ENCODE measurements at regions not wholly inside any gene's neighbourhood (a gene's known extent, or its start where the extent isn't known, plus 50 kb on each side); places are given as distances from the start of the nearest gene placed in this dataset.
"Not testable (repeated sequence)": the region's sequence is repeated elsewhere in the genome, so short reads cannot be mapped to it uniquely, and the experiment has no call there.

DNA sequence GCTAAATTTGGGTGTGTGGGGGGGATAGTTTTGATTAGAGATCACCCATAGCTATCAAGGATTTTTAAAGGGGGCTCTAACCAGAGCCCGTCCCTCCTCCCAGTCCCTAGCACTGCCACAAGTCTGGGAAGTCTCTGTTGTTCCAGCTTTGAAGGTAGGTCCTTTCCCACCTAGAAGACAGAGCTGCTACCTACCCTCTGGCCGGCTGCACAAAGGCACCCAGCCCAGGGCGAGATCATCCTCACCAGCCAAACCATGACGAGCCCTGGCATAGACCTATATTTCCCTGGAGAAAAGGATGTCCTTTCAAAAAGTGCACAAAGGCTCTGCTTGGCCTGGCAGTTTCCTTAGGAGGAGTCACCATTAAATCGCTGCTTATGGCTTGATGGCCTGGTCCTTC is 147.8 kb downstream of the CYP26A1 start:
- Histone ChIP-seq H3K9me3 (ENCODE audit: insufficient read depth, low read depth, low read length) (no peaks in the 10 kb centered on the region), H3K27ac (ENCODE audit: low read depth, low read length) (no peak overlapping the region), H3K27me3 (ENCODE audit: insufficient read depth, low read length) (no peaks in the 10 kb centered on the region), H3K4me1 (ENCODE audit: insufficient read depth, low read length) (no peaks in the 10 kb centered on the region), H3K36me3 (ENCODE audit: insufficient read depth, low read length) (no peaks in the 10 kb centered on the region), H3K9ac (ENCODE audit: low read depth, low read length) (no peak overlapping the region), H3K4me3 (ENCODE audit: low read length) (no peak overlapping the region)
- WGBS: 97% methylated on average over 5 of the region's 5 CpGs

DNA sequence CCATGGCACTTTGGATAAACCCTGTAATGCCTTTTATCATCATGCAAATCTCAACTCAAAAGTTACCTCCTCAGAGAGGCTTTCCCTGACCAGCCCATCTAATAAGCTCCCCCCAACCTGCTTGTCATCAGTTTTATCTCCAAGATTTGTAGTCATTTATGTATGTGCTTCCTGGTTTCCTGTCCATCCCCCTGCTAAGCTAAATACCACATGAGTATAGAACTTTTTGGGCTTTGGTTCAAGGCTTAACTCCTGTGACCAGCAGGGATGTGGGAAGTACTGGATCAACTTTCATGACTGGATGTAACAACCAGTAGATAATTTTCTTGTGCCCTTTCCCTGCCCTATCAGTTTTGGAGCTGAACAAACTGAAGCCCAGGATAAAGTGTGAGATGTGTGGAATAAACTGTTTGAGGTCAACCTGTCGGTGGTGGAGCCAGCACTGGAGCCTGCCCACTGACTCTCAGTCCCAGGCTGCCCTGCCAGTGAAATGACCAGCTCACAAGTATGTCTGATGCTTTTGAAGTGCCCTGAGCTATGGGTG is 148.6 kb downstream of the CYP26A1 start:
- H3K36me3 ChIP-seq (ENCODE audit: insufficient read depth, low read length): no peaks in the 10 kb centered on the region
- no peaks in the 10 kb centered on the region for H3K27me3 ChIP-seq (ENCODE audit: insufficient read depth, low read length)
- no peaks in the 10 kb centered on the region for H3K4me1 ChIP-seq (ENCODE audit: insufficient read depth, low read length)
- no peak overlapping the region for H3K9ac ChIP-seq (ENCODE audit: low read depth, low read length)
- no peak overlapping the region for H3K4me3 ChIP-seq (ENCODE audit: low read length)
- 98% methylated on average over 1 of the region's 1 CpG for WGBS
- H3K27ac ChIP-seq (ENCODE audit: low read depth, low read length): no peak overlapping the region
- H3K9me3 ChIP-seq (ENCODE audit: insufficient read depth, low read depth, low read length): no peaks in the 10 kb centered on the region

DNA sequence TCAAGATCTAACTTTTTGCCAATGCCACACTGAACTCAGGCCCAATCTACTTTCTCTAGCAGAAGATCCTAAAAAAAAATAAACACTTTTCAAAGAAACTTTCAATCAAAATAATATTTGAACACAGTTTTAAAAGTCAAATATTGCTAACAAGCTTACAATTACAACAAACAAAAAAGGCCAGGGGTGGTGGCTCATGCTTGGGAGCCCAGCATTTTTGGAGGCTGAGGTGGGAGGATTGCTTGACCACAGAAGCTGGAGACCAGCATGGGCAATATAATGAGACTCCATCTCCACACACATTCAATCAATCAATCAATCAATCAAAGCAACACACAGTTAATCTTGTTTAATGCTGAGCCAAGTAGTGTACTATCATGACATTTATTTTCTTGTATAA is 149.2 kb downstream of the CYP26A1 start:
- no peak overlapping the region for H3K4me3 ChIP-seq (ENCODE audit: low read length)
- no peaks in the 10 kb centered on the region for H3K9me3 ChIP-seq (ENCODE audit: insufficient read depth, low read depth, low read length)
- H3K4me1 ChIP-seq (ENCODE audit: insufficient read depth, low read length): no peaks in the 10 kb centered on the region
- no peak overlapping the region for H3K9ac ChIP-seq (ENCODE audit: low read depth, low read length)
- no peak overlapping the region for H3K27ac ChIP-seq (ENCODE audit: low read depth, low read length)
- no peaks in the 10 kb centered on the region for H3K27me3 ChIP-seq (ENCODE audit: insufficient read depth, low read length)
- H3K36me3 ChIP-seq (ENCODE audit: insufficient read depth, low read length): no peaks in the 10 kb centered on the region

DNA sequence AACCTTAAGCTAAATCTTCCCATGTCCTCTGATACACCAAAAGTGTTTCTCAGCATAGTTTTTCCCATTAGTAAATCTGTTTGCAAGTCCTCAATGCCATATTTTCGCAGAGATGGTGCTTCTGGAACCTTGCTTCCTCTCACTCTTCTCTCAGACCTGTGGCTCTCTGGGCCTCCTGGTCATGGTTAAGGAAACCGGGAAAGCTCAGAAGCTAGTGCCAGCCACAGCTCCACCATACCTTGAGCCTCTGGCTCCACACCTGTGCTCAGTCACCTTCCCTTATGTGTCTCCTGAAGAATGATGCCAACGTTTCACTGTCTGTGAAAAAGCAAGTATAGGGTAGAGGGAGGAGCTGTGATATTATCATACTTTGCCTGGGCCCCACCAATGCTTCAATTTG is 149.6 kb downstream of the CYP26A1 start:
- H3K4me3 ChIP-seq (ENCODE audit: low read length): no peak overlapping the region
- no peaks in the 10 kb centered on the region for H3K4me1 ChIP-seq (ENCODE audit: insufficient read depth, low read length)
- no peaks in the 10 kb centered on the region for H3K36me3 ChIP-seq (ENCODE audit: insufficient read depth, low read length)
- H3K27ac ChIP-seq (ENCODE audit: low read depth, low read length): no peak overlapping the region
- no peaks in the 10 kb centered on the region for H3K9me3 ChIP-seq (ENCODE audit: insufficient read depth, low read depth, low read length)
- no peaks in the 10 kb centered on the region for H3K27me3 ChIP-seq (ENCODE audit: insufficient read depth, low read length)
- no peak overlapping the region for H3K9ac ChIP-seq (ENCODE audit: low read depth, low read length)
- WGBS: 93% methylated on average over 3 of the region's 3 CpGs

DNA sequence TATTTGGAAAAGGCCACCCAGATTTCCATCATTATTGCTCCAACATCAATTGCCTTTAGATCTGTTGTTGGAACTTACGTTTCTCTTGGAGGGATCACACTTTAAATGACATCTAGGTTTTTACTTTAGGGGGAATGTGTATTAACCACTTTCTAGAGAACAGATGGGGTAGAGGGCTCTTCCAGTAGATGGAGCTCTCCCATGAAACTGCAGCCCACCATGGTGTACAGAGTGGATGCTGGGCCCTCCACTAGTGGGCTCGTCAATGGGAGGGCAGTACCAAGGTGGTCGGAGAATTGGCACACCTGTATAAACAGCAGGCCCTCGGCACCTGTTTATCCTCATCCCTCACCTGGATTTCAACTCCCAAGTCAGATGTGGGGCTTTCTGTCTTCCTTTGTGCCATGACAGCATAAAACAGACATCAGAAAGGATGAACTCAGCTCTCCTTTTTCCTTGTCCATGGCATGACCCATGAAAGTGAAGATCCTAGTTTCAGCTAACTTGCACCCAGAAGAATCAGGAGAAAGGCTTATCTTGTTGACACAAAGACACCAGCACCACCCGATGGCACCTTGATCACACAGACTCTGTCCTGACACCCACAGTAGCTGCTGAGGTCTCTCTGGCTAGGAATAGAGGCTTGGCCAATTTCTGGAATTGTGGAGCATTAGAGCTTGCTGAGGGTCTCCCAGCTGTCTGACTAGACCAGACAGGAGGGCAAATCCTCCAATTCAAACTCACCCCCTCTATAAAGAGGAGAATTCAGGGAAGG is 150.5 kb downstream of the CYP26A1 start:
- Histone ChIP-seq H3K9me3 (ENCODE audit: insufficient read depth, low read depth, low read length) (no peaks in the 10 kb centered on the region), H3K9ac (ENCODE audit: low read depth, low read length) (no peak overlapping the region), H3K27ac (ENCODE audit: low read depth, low read length) (no peak overlapping the region), H3K4me3 (ENCODE audit: low read length) (no peak overlapping the region), H3K36me3 (ENCODE audit: insufficient read depth, low read length) (no peaks in the 10 kb centered on the region), H3K4me1 (ENCODE audit: insufficient read depth, low read length) (no peaks in the 10 kb centered on the region), H3K27me3 (ENCODE audit: insufficient read depth, low read length) (no peaks in the 10 kb centered on the region)
- WGBS: 90% methylated on average over 5 of the region's 5 CpGs

DNA sequence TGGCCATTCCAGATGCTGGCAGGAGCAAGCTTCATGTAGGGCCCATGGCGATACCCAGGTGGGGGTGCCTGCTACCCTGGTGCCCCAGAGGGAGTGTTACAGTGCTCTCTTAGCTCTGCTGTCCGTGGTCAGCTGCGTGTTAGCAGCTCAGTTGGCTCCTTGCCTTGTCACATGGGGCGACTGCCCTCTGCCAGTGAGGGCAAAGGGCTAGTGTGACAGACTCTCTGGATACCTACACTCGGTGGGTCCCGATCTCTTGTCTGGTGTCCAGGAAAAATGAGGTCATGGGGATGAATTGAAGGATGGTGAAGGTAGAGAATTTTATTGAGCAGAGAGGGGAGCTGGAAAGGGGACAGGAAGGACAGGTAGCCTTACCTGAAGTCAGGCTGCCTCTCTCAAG is 152.2 kb downstream of the CYP26A1 start:
- Histone ChIP-seq H3K27me3 (ENCODE audit: insufficient read depth, low read length) (no peaks in the 10 kb centered on the region), H3K4me3 (ENCODE audit: low read length) (no peak overlapping the region), H3K9me3 (ENCODE audit: insufficient read depth, low read depth, low read length) (no peaks in the 10 kb centered on the region), H3K36me3 (ENCODE audit: insufficient read depth, low read length) (no peaks in the 10 kb centered on the region), H3K9ac (ENCODE audit: low read depth, low read length) (no peak overlapping the region), H3K27ac (ENCODE audit: low read depth, low read length) (no peak overlapping the region), H3K4me1 (ENCODE audit: insufficient read depth, low read length) (no peaks in the 10 kb centered on the region)
- 87% methylated on average over 6 of the region's 6 CpGs for WGBS

DNA sequence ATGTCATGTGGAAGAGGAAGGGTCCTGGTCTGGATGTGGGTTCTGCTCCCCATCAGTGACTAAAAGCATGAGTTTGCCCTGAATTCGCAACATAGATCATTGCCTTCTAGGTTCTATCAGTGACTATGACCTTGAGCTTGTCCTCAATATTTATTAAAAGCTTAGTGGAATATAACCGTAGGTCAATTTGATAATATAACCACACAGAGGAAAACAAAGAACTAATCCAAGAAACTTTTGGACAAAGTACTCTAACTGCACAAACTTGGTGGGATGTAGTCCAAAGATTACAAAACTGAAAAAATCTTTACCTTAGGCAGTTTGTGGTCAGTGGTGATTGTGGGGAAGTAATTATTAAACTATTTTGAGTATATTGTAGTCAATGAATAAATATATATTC is 152.9 kb downstream of the CYP26A1 start:
- Histone ChIP-seq H3K4me1 (ENCODE audit: insufficient read depth, low read length) (no peaks in the 10 kb centered on the region), H3K27ac (ENCODE audit: low read depth, low read length) (no peak overlapping the region), H3K4me3 (ENCODE audit: low read length) (no peak overlapping the region), H3K9me3 (ENCODE audit: insufficient read depth, low read depth, low read length) (no peaks in the 10 kb centered on the region), H3K36me3 (ENCODE audit: insufficient read depth, low read length) (no peaks in the 10 kb centered on the region), H3K9ac (ENCODE audit: low read depth, low read length) (no peak overlapping the region), H3K27me3 (ENCODE audit: insufficient read depth, low read length) (no peaks in the 10 kb centered on the region)
- WGBS: 97% methylated on average over 2 of the region's 2 CpGs

DNA sequence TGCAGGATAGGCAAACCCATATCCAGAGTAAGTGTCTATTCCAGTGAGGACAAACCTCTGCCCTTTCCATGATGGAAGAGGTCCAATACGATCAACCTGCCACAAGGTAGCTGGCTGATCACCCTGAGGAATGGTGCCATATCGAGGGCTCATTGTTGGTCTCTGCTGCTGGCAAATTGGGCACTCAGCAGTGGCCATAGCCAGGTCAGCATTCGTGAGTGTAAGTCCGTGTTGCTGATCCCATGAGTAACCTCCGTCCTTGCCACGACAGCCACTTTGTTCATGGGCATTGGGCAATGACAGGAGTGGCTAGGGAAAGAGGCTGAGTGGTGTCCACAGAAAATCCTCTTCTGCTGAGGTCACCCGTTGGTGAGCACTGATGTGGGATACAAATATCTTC is 156.9 kb downstream of the CYP26A1 start:
- not testable (repeated sequence) for H3K4me1 ChIP-seq (ENCODE audit: insufficient read depth, low read length); H3K27ac ChIP-seq (ENCODE audit: low read depth, low read length); H3K4me3 ChIP-seq (ENCODE audit: low read length); H3K9ac ChIP-seq (ENCODE audit: low read depth, low read length); H3K9me3 ChIP-seq (ENCODE audit: insufficient read depth, low read depth, low read length); H3K36me3 ChIP-seq (ENCODE audit: insufficient read depth, low read length); H3K27me3 ChIP-seq (ENCODE audit: insufficient read depth, low read length)
- WGBS: 93% methylated on average over 7 of the region's 7 CpGs

DNA sequence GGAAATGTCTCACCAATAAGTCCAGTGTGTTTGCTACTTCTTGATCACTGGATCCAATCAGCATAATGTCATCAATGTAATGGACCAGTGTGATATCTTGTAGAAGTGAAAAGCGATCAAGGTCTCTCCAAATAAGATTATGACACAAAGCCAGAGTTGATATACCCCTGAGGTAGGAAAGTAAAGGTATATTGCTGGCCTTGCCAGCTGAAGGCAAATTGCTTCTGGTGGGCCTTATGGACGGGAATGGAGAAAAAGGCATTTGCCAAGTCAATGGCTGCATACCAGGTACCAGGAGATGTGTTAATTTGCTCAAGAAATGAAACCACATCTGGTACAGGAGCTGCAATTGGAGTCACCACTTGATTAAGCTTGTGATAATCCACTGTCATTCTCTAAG is 158.5 kb downstream of the CYP26A1 start:
- not testable (repeated sequence) for H3K27ac ChIP-seq (ENCODE audit: low read depth, low read length); H3K4me3 ChIP-seq (ENCODE audit: low read length); H3K9ac ChIP-seq (ENCODE audit: low read depth, low read length); H3K27me3 ChIP-seq (ENCODE audit: insufficient read depth, low read length); H3K9me3 ChIP-seq (ENCODE audit: insufficient read depth, low read depth, low read length); H3K36me3 ChIP-seq (ENCODE audit: insufficient read depth, low read length); H3K4me1 ChIP-seq (ENCODE audit: insufficient read depth, low read length)
- 81% methylated on average over 2 of the region's 2 CpGs for WGBS

DNA sequence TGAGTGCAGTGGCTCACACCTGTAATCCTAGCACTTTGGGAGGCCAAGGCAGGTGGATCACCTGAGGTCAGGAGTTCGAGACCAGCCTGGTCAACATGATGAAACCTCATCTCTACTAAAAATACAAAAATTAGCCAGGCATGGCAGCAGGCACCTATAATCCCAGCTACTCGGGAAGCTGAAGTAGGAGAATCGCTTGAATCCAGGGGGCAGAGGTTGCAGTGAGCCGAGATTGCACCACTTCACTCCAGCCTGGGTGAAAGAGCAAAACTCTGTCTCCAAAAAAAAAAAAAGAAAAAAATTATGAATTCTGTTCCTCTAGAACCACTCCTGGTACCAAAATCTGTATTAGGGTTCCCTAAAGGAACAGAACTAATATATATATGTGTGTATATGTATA is 161.2 kb downstream of the CYP26A1 start:
- not testable (repeated sequence) for H3K36me3 ChIP-seq (ENCODE audit: insufficient read depth, low read length); H3K9me3 ChIP-seq (ENCODE audit: insufficient read depth, low read depth, low read length); H3K27ac ChIP-seq (ENCODE audit: low read depth, low read length); H3K27me3 ChIP-seq (ENCODE audit: insufficient read depth, low read length); H3K4me1 ChIP-seq (ENCODE audit: insufficient read depth, low read length); H3K9ac ChIP-seq (ENCODE audit: low read depth, low read length); H3K4me3 ChIP-seq (ENCODE audit: low read length)
- 93% methylated on average over 4 of the region's 4 CpGs for WGBS

DNA sequence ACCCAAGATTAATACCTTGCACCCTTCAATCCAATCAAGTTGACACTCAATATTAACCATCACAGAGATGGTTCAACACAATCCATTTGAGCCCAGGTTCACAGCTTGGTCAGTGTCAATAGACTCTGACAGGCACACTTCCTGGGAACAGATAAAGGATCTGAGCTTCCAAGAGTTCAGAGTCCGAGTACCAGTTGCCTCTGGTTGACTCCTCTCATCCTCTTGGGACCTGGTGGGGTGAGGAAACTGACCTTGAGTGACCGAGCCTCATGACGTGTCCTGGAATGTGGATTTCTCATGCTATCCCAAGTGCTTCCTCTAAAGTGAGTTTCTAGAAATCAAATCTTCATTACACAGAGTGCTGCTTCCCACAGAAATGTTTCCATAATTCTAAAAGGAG is 162.0 kb downstream of the CYP26A1 start:
- Histone ChIP-seq H3K4me1 (ENCODE audit: insufficient read depth, low read length) (peaks cover 7% of the 10 kb centered on the region; the same call in 1 of the 2 replicates), H3K27me3 (ENCODE audit: insufficient read depth, low read length) (no peaks in the 10 kb centered on the region), H3K4me3 (ENCODE audit: low read length) (no peak overlapping the region), H3K9me3 (ENCODE audit: insufficient read depth, low read depth, low read length) (no peaks in the 10 kb centered on the region), H3K27ac (ENCODE audit: low read depth, low read length) (no peak overlapping the region), H3K9ac (ENCODE audit: low read depth, low read length) (no peak overlapping the region), H3K36me3 (ENCODE audit: insufficient read depth, low read length) (no peaks in the 10 kb centered on the region)
- WGBS: 84% methylated on average over 3 of the region's 3 CpGs

All from HUES64 (cell line).